GM18861 (cell line): ENCODE measurements at regions not wholly inside any gene's neighbourhood (a gene's known extent, or its start where the extent isn't known, plus 50 kb on each side); places are given as distances from the start of the nearest gene placed in this dataset.

Source experiments
- ATAC-seq: cut with Tn5 transposase; IDR thresholded peaks from one replicate; pipeline ENCODE4 v1.9.1; 2021; ENCODE audit not compliant: unreplicated experiment

GRCh38 chr1:232110281-232111090 is 483.9 kb downstream of the DISC1 start:
- ATAC-seq = no peak

- ATAC-seq = no peak
Measured at GRCh38 chr1:232109391-232109790, 482.8 kb downstream of the DISC1 start.

GRCh38 chr1:232108598-232108997 is 482.0 kb downstream of the DISC1 start:
- no peak for ATAC-seq

- no peak for ATAC-seq
Measured at GRCh38 chr1:232106415-232106814, 479.8 kb downstream of the DISC1 start.

GRCh38 chr1:232105561-232105960 is 479.0 kb downstream of the DISC1 start:
- ATAC-seq = no peak

GRCh38 chr1:232101231-232101630 is 474.6 kb downstream of the DISC1 start:
- ATAC-seq = no peak

- no peak for ATAC-seq
Measured at GRCh38 chr1:232096751-232097150, 470.2 kb downstream of the DISC1 start.
